Caco-2 (cell line): ENCODE measurements at regions not wholly inside any gene's neighbourhood (a gene's known extent, or its start where the extent isn't known, plus 50 kb on each side); places are given as distances from the start of the nearest gene placed in this dataset.

ENCODE experiments used
- BruUV-seq: library from RNA; stranded (reverse); fragments of 400-500 nt; replicated peaks from 2 replicates; lab custom pipeline; 2021; lab: Mats Ljungman, UMichigan
- CTCF ChIA-PET: fragments of 300-600 bp; sonication (Branson Sonifier 250); formaldehyde crosslinking; loops from one replicate; lab custom pipeline; 2022; ENCODE audit warnings: antibody characterized with exemption; lab: Charles Lee
- POLR2A ChIA-PET: fragments of 300-600 bp; sonication (Branson Sonifier 250); formaldehyde crosslinking; loops from one replicate; lab custom pipeline; 2022; ENCODE audit warnings: antibody characterized with exemption; lab: Charles Lee
- DNase-seq, 2 experiments: peaks; one replicate each; pipeline versions ENCODE4 v3.0.0 to v3.0.0-alpha.2; 2020 to 2022
- H3K27me3 ChIP-seq: replicated peaks from 2 replicates; pipeline ENCODE4 v1.6.0; 2011; ENCODE audit warnings: low read length; ENCODE audit not compliant: control insufficient read depth, insufficient read depth
- H3K36me3 ChIP-seq: 2 replicates; pipeline ENCODE4 v1.5.1; 2011; ENCODE audit warnings: low read length; ENCODE audit not compliant: control insufficient read depth, insufficient read depth
- H3K4me1 ChIP-seq: fragments of 250-450 bp; sonication (Bioruptor Pico); 2 replicates; pipeline ENCODE4 v1.5.1; 2020; ENCODE audit warnings: mild to moderate bottlenecking
- H3K4me3 ChIP-seq: 2 replicates; pipeline ENCODE4 v1.5.1; 2011; ENCODE audit warnings: low read depth, mild to moderate bottlenecking, control low read depth, low read length
- H3K9me3 ChIP-seq: fragments of 250-450 bp; sonication (Bioruptor Pico); 2 replicates; pipeline ENCODE4 v1.5.1; 2020; ENCODE audit warnings: mild to moderate bottlenecking, moderate library complexity
- H3K27ac Mint-ChIP-seq: one replicate; pipeline ENCODE4 v1.8.0; 2022; ENCODE audit warnings: mixed read lengths; ENCODE audit not compliant: unreplicated experiment
- H3K27me3 Mint-ChIP-seq: one replicate; pipeline ENCODE4 v1.8.0; 2022; ENCODE audit warnings: mixed read lengths; ENCODE audit not compliant: insufficient read depth, unreplicated experiment
- H3K36me3 Mint-ChIP-seq: one replicate; pipeline ENCODE4 v1.8.0; 2022; ENCODE audit warnings: mild to moderate bottlenecking, mixed read lengths; ENCODE audit not compliant: insufficient read depth, unreplicated experiment
- H3K4me1 Mint-ChIP-seq: one replicate; pipeline ENCODE4 v1.8.0; 2022; ENCODE audit warnings: low read depth, mixed read lengths; ENCODE audit not compliant: unreplicated experiment
- H3K4me3 Mint-ChIP-seq: one replicate; pipeline ENCODE4 v1.8.0; 2022; ENCODE audit warnings: mild to moderate bottlenecking, moderate library complexity, mixed read lengths; ENCODE audit not compliant: unreplicated experiment
- H3K9me3 Mint-ChIP-seq: one replicate; pipeline ENCODE4 v1.8.0; 2022; ENCODE audit warnings: mixed read lengths; ENCODE audit not compliant: unreplicated experiment
- CTCF ChIP-seq, 2 experiments: fragments of 200-600 bp in 1 of 2; IDR thresholded peaks; 1 replicate in 1 of 2; 2 replicates in 1 of 2; pipeline versions ENCODE4 v1.5.1 to v1.8.0; 2011 to 2022; ENCODE audit warnings: antibody characterized with exemption in 1 of 2, control low read depth in 1 of 2, inconsistent platforms in 1 of 2, low read depth in 1 of 2, low read length in 1 of 2, mild to moderate bottlenecking in 1 of 2, moderate library complexity in 1 of 2; ENCODE audit not compliant: insufficient read depth in 1 of 2, severe bottlenecking in 1 of 2, unreplicated experiment in 1 of 2
- intact Hi-C: fragments of 100-400 bp; cut with micrococcal nuclease; formaldehyde crosslinking; loops from one replicate; pipeline ENCODE4 v1.10.0; 2022; ENCODE audit not compliant: unreplicated experiment

GRCh38 chr20:39242614-39243013 lies 280.5 kb downstream of the DHX35 start:
- H3K27me3 ChIP-seq: peaks cover 2% of the 10 kb centered on the region; the same call in 1 of the 2 replicates
- Mint-ChIP-seq H3K36me3 (no peaks in the 10 kb centered on the region), H3K4me3 (no peak overlapping the region), H3K27me3 (peaks cover 27% of the 10 kb centered on the region), H3K27ac (no peak overlapping the region), H3K9me3 (no peaks in the 10 kb centered on the region), H3K4me1 (no peaks in the 10 kb centered on the region)
- intact Hi-C loops: no loop called here
- no peak overlapping the region for H3K4me3 ChIP-seq
- TF ChIP-seq CTCF (IDR thresholded peaks at IDR 0.05; ENCODE audit: insufficient read depth in 1 of 2, low read depth in 1 of 2, low read length in 1 of 2, severe bottlenecking in 1 of 2, unreplicated experiment in 1 of 2): no peak
- BruUV-seq: no TSS peak
- ChIA-PET POLR2A (no interaction called here), CTCF (no interaction called here)
- DNase-seq: no peak
- no peaks in the 10 kb centered on the region for H3K36me3 ChIP-seq
- no peaks in the 10 kb centered on the region for H3K4me1 ChIP-seq
- no peaks in the 10 kb centered on the region; the same call in 1 of the 2 replicates for H3K9me3 ChIP-seq

- intact Hi-C loops: no loop called here
- Mint-ChIP-seq H3K9me3 (no peaks in the 10 kb centered on the region), H3K4me1 (no peaks in the 10 kb centered on the region), H3K27ac (no peak overlapping the region), H3K4me3 (no peak overlapping the region), H3K27me3 (peaks cover 18% of the 10 kb centered on the region), H3K36me3 (no peaks in the 10 kb centered on the region)
- H3K27me3 ChIP-seq: peaks cover 2% of the 10 kb centered on the region; the same call in 1 of the 2 replicates
- H3K4me1 ChIP-seq: no peaks in the 10 kb centered on the region
- ChIA-PET POLR2A (no interaction called here), CTCF (interaction anchor here (0.5 kb wide), 1 partner anchor 117 kb away, joined by 7 read pairs; no protein-coding TSS in a partner anchor)
- H3K4me3 ChIP-seq: no peak overlapping the region
- TF ChIP-seq CTCF (IDR thresholded peaks at IDR 0.05; ENCODE audit: insufficient read depth in 1 of 2, low read depth in 1 of 2, low read length in 1 of 2, severe bottlenecking in 1 of 2, unreplicated experiment in 1 of 2): no peak
- DNase-seq: peak in 1 of 2 experiments; percentile 38
- H3K36me3 ChIP-seq: no peaks in the 10 kb centered on the region
- no TSS peak for BruUV-seq
- no peaks in the 10 kb centered on the region for H3K9me3 ChIP-seq
These were observed 272.5 kb downstream of the DHX35 start for GRCh38 chr20:39234520-39235095.

- Mint-ChIP-seq H3K36me3 (no peaks in the 10 kb centered on the region), H3K27ac (no peak overlapping the region), H3K4me3 (no peak overlapping the region), H3K4me1 (no peaks in the 10 kb centered on the region), H3K9me3 (no peaks in the 10 kb centered on the region), H3K27me3 (peaks cover 22% of the 10 kb centered on the region)
- ChIA-PET POLR2A (no interaction called here), CTCF (no interaction called here)
- no peaks in the 10 kb centered on the region for H3K9me3 ChIP-seq
- no peaks in the 10 kb centered on the region for H3K4me1 ChIP-seq
- H3K36me3 ChIP-seq: no peaks in the 10 kb centered on the region
- no peak overlapping the region for H3K4me3 ChIP-seq
- no peak for DNase-seq
- peaks cover 2% of the 10 kb centered on the region; the same call in 1 of the 2 replicates for H3K27me3 ChIP-seq
- BruUV-seq: no TSS peak
- intact Hi-C loops: no loop called here
- no peak for TF ChIP-seq CTCF (IDR thresholded peaks at IDR 0.05; ENCODE audit: insufficient read depth in 1 of 2, low read depth in 1 of 2, low read length in 1 of 2, severe bottlenecking in 1 of 2, unreplicated experiment in 1 of 2)
These were observed 271.6 kb downstream of the DHX35 start for GRCh38 chr20:39233755-39234154.
